K562 (cell line): ENCODE measurements at regions not wholly inside any gene's neighbourhood (a gene's known extent, or its start where the extent isn't known, plus 50 kb on each side); places are given as distances from the start of the nearest gene placed in this dataset.

Experiments
- BCLAF1 ChIP-seq, 2 experiments: fragments of 450-650 bp in 1 of 2; IDR thresholded peaks; 2 replicates each; pipeline ENCODE4 v1.6.1; 2011 to 2017; ENCODE audit warnings: low read depth in 2 of 2, antibody characterized with exemption in 1 of 2, borderline replicate concordance in 1 of 2, low read length in 1 of 2, mild to moderate bottlenecking in 1 of 2, mixed read lengths in 1 of 2; ENCODE audit not compliant: control insufficient read depth in 1 of 2
- CTCF ChIP-seq, 3 experiments: IDR thresholded peaks in 2 of 3; conservative IDR thresholded peaks in 1 of 3; 2 replicates each; pipeline ENCODE4 v1.5.1; 2011 to 2012; ENCODE audit warnings: low read length in 3 of 3, mild to moderate bottlenecking in 3 of 3, control low read depth in 2 of 3, improper control_type of control experiment in 1 of 3, inconsistent platforms in 1 of 3, low read depth in 1 of 3, mixed read lengths in 1 of 3, moderate library complexity in 1 of 3; ENCODE audit not compliant: insufficient read depth in 2 of 3
- FOXK1 ChIP-seq: sonication (generic); formaldehyde crosslinking; IDR thresholded peaks from 2 replicates; pipeline ENCODE4 v1.8.0; 2022; ENCODE audit warnings: missing genetic modification reagents, mild to moderate bottlenecking, borderline replicate concordance
- MXD1 ChIP-seq: fragments of 250-450 bp; sonication (Bioruptor Pico); IDR thresholded peaks from 2 replicates; pipeline ENCODE4 v1.8.0; 2021; ENCODE audit warnings: borderline replicate concordance, mild to moderate bottlenecking, moderate library complexity; ENCODE audit not compliant: poor library complexity, severe bottlenecking
- PCBP1 ChIP-seq: fragments of 200-400 bp; formaldehyde crosslinking; IDR thresholded peaks from 2 replicates; pipeline ENCODE4 v1.6.1; 2018; ENCODE audit warnings: mild to moderate bottlenecking, low read depth, low read length; ENCODE audit not compliant: poor library complexity, severe bottlenecking
- PML ChIP-seq: IDR thresholded peaks from 2 replicates; pipeline ENCODE4 v1.6.1; 2012; ENCODE audit warnings: low read length, inconsistent platforms
- POLR2G ChIP-seq: fragments of 200-400 bp; formaldehyde crosslinking; IDR thresholded peaks from 2 replicates; pipeline ENCODE4 v1.6.1; 2017; ENCODE audit warnings: low read depth, mild to moderate bottlenecking, antibody characterized with exemption, low read length, moderate library complexity
- PRDM10 ChIP-seq: fragments of 450-650 bp; IDR thresholded peaks from 2 replicates; pipeline ENCODE4 v1.6.1; 2018; ENCODE audit not compliant: partially characterized antibody
- TBP ChIP-seq: optimal IDR thresholded peaks from 2 replicates; pipeline ENCODE3; 2011; ENCODE audit warnings: low read depth, low read length, improper control_type of control experiment
- ZNF324 ChIP-seq: fragments of 250-450 bp; sonication (Bioruptor Pico); IDR thresholded peaks from 2 replicates; pipeline ENCODE4 v1.4.0; 2020; ENCODE audit warnings: mild to moderate bottlenecking
- TF ChIP-seq, protein P1 (sequence below): sonication (generic); formaldehyde crosslinking; IDR thresholded peaks from 2 replicates; pipeline ENCODE4 v1.8.0; 2023; ENCODE audit warnings: mild to moderate bottlenecking, missing genetic modification reagents
- TF ChIP-seq, protein P2 (sequence below): sonication (generic); formaldehyde crosslinking; IDR thresholded peaks from 2 replicates; pipeline ENCODE4 v1.8.1; 2023; ENCODE audit warnings: mild to moderate bottlenecking, missing genetic modification reagents

DNA sequence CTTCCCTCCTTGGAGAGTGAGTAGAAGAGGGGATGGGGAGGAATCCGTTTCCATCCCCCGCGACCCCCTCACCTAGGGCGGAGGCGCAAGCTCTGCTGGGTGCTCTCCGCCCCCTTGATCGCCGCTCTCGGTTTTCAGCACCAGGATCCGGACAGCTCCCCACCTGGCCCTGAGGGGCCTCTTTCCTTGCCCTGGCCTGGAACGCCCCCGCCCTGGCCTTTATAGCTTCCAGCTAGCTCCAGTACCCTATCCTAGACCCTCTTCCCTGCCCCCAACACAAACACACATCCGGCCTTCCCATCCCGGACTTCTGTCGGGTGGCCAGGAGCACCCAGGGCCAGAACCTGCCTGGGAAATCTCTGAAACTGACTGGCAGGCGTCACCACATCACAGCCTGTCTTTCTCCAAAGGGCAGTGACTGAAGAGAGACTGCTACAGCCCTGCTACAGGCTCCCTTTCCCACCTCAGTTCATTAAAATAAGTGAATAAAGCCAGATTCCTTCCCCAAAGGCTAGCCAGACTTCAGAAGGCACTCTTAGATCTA, 72.3 kb upstream of the LEP start:
- TF ChIP-seq, protein P1, sequence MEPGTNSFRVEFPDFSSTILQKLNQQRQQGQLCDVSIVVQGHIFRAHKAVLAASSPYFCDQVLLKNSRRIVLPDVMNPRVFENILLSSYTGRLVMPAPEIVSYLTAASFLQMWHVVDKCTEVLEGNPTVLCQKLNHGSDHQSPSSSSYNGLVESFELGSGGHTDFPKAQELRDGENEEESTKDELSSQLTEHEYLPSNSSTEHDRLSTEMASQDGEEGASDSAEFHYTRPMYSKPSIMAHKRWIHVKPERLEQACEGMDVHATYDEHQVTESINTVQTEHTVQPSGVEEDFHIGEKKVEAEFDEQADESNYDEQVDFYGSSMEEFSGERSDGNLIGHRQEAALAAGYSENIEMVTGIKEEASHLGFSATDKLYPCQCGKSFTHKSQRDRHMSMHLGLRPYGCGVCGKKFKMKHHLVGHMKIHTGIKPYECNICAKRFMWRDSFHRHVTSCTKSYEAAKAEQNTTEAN (CRISPR knock-in tag) = no peak
- no peak for TF ChIP-seq CTCF (IDR thresholded peaks at IDR 0.05 in 2 of 3, conservative IDR thresholded peaks at IDR 0.05 in 1 of 3; ENCODE audit: insufficient read depth in 2 of 3, low read depth in 1 of 3, low read length in 3 of 3)
- TF ChIP-seq MXD1 = no peak
- no peak for TF ChIP-seq PRDM10
- no peak for TF ChIP-seq FOXK1 (CRISPR knock-in tag)
- TF ChIP-seq, protein P2, sequence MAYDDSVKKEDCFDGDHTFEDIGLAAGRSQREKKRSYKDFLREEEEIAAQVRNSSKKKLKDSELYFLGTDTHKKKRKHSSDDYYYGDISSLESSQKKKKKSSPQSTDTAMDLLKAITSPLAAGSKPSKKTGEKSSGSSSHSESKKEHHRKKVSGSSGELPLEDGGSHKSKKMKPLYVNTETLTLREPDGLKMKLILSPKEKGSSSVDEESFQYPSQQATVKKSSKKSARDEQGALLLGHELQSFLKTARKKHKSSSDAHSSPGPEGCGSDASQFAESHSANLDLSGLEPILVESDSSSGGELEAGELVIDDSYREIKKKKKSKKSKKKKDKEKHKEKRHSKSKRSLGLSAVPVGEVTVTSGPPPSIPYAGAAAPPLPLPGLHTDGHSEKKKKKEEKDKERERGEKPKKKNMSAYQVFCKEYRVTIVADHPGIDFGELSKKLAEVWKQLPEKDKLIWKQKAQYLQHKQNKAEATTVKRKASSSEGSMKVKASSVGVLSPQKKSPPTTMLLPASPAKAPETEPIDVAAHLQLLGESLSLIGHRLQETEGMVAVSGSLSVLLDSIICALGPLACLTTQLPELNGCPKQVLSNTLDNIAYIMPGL = no peak
- TF ChIP-seq BCLAF1 (IDR thresholded peaks at IDR 0.05; ENCODE audit: borderline replicate concordance in 1 of 2, control insufficient read depth in 1 of 2, low read depth in 2 of 2, low read length in 1 of 2) = no peak
- no peak for TF ChIP-seq POLR2G
- no peak for TF ChIP-seq PML
- no peak for TF ChIP-seq PCBP1
- TF ChIP-seq TBP = no peak
- no peak for TF ChIP-seq ZNF324 (CRISPR knock-in tag)
